ENCODE measurements at regions not wholly inside any gene's neighbourhood (a gene's known extent, or its start where the extent isn't known, plus 50 kb on each side); places are given as distances from the start of the nearest gene placed in this dataset.

GRCh38 chr3:145079436-145079835 is 1081.5 kb downstream of the PLOD2 start:
- Histone ChIP-seq H4K20me1 (ENCODE audit: control insufficient read depth, extremely low read depth, insufficient read depth, low read length) (no peaks in the 10 kb centered on the region), H2AFZ (ENCODE audit: control insufficient read depth, low read length) (no peak overlapping the region), H3K9me3 (ENCODE audit: control insufficient read depth, low read depth, low read length) (no peaks in the 10 kb centered on the region), H3K9ac (ENCODE audit: control insufficient read depth, extremely low read depth, insufficient read depth, low read length) (no peak overlapping the region), H3K36me3 (ENCODE audit: control insufficient read depth in 2 of 2, extremely low read depth in 1 of 2, insufficient read depth in 2 of 2, low read length in 2 of 2) (no peaks in the 10 kb centered on the region), H3K27ac (ENCODE audit: control insufficient read depth, insufficient read depth, low read length) (no peak overlapping the region), H3K4me3 (ENCODE audit: control insufficient read depth in 2 of 3, extremely low read depth in 1 of 3, insufficient read depth in 2 of 3, low read depth in 1 of 3, low read length in 3 of 3) (no peak overlapping the region), H3K79me2 (ENCODE audit: control insufficient read depth, insufficient read depth, low read length) (no peaks in the 10 kb centered on the region), H3K27me3 (ENCODE audit: control insufficient read depth, extremely low read depth, insufficient read depth, low read length) (no peaks in the 10 kb centered on the region), H3K4me1 (ENCODE audit: control insufficient read depth, extremely low read depth, insufficient read depth, low read length) (no peaks in the 10 kb centered on the region), H3K4me2 (ENCODE audit: control insufficient read depth, extremely low read depth, insufficient read depth, low read depth, low read length) (no peak overlapping the region), H3K9me1 (ENCODE audit: control insufficient read depth, extremely low read depth, insufficient read depth, low read length) (no peaks in the 10 kb centered on the region)
- no peak for TF ChIP-seq CTCF (optimal IDR thresholded peaks at IDR 0.05 in 1 of 3, IDR thresholded peaks at IDR 0.05 in 1 of 3, conservative IDR thresholded peaks at IDR 0.05 in 1 of 3; ENCODE audit: extremely low read depth in 1 of 3, insufficient read depth in 2 of 3, low read length in 3 of 3)
- TF ChIP-seq EZH2 (IDR thresholded peaks at IDR 0.05; ENCODE audit: low read length) = no peak
- FAIRE-seq (no peak), DNase-seq (ENCODE audit: low read depth, low spot score) (no peak)
- dilution Hi-C loops (cut with MboI; ENCODE audit: extremely low pct_ligation_motif_present, low sequenced_read_pairs) = no loop called here

GRCh38 chr3:145087038-145087437 is 1073.9 kb downstream of the PLOD2 start:
- no peak overlapping the region for H3K27ac ChIP-seq (ENCODE audit: control insufficient read depth, insufficient read depth, low read length)
- no peak overlapping the region for H3K9ac ChIP-seq (ENCODE audit: control insufficient read depth, extremely low read depth, insufficient read depth, low read length)
- DNase-seq (ENCODE audit: low read depth, low spot score) (no peak), FAIRE-seq (no peak)
- TF ChIP-seq EZH2 (IDR thresholded peaks at IDR 0.05; ENCODE audit: low read length) (no peak), CTCF (optimal IDR thresholded peaks at IDR 0.05 in 1 of 3, IDR thresholded peaks at IDR 0.05 in 1 of 3, conservative IDR thresholded peaks at IDR 0.05 in 1 of 3; ENCODE audit: extremely low read depth in 1 of 3, insufficient read depth in 2 of 3, low read length in 3 of 3) (peak in 1 of 3 experiments; percentile 31)
- no peak overlapping the region for H3K4me3 ChIP-seq (ENCODE audit: control insufficient read depth in 2 of 3, extremely low read depth in 1 of 3, insufficient read depth in 2 of 3, low read depth in 1 of 3, low read length in 3 of 3)
- no peaks in the 10 kb centered on the region for H3K4me1 ChIP-seq (ENCODE audit: control insufficient read depth, extremely low read depth, insufficient read depth, low read length)
- no peak overlapping the region for H3K4me2 ChIP-seq (ENCODE audit: control insufficient read depth, extremely low read depth, insufficient read depth, low read depth, low read length)
- no peaks in the 10 kb centered on the region for H3K36me3 ChIP-seq (ENCODE audit: control insufficient read depth in 2 of 2, extremely low read depth in 1 of 2, insufficient read depth in 2 of 2, low read length in 2 of 2)
- no peak overlapping the region for H2AFZ ChIP-seq (ENCODE audit: control insufficient read depth, low read length)
- dilution Hi-C loops (cut with MboI; ENCODE audit: extremely low pct_ligation_motif_present, low sequenced_read_pairs) = no loop called here
- H3K9me3 ChIP-seq (ENCODE audit: control insufficient read depth, low read depth, low read length) = no peaks in the 10 kb centered on the region
- no peaks in the 10 kb centered on the region for H4K20me1 ChIP-seq (ENCODE audit: control insufficient read depth, extremely low read depth, insufficient read depth, low read length)
- H3K79me2 ChIP-seq (ENCODE audit: control insufficient read depth, insufficient read depth, low read length) = no peaks in the 10 kb centered on the region
- H3K9me1 ChIP-seq (ENCODE audit: control insufficient read depth, extremely low read depth, insufficient read depth, low read length) = no peaks in the 10 kb centered on the region
- no peaks in the 10 kb centered on the region for H3K27me3 ChIP-seq (ENCODE audit: control insufficient read depth, extremely low read depth, insufficient read depth, low read length)
